A673 (cell line): ENCODE measurements at regions not wholly inside any gene's neighbourhood (a gene's known extent, or its start where the extent isn't known, plus 50 kb on each side); places are given as distances from the start of the nearest gene placed in this dataset.

Source experiments
- BruUV-seq: library from RNA; stranded (reverse); fragments of 400-500 nt; replicated peaks from 2 replicates; lab custom pipeline; 2021; lab: Mats Ljungman, UMichigan
- CTCF ChIA-PET: fragments of 300-600 bp; sonication (Branson Sonifier 250); formaldehyde crosslinking; loops from one replicate; lab custom pipeline; 2022; ENCODE audit warnings: antibody characterized with exemption; lab: Charles Lee
- POLR2A ChIA-PET: fragments of 300-600 bp; sonication (Branson Sonifier 250); formaldehyde crosslinking; loops from one replicate; lab custom pipeline; 2022; ENCODE audit warnings: antibody characterized with exemption; ENCODE audit not compliant: low non-redundant PET; lab: Charles Lee
- DNase-seq: peaks from one replicate; pipeline ENCODE4 v3.0.0-alpha.2; 2015; ENCODE audit warnings: low spot score
- H3K27ac ChIP-seq: fragments of 200-600 bp; sonication (generic); 2 replicates; pipeline ENCODE4 v1.5.1; 2016; ENCODE audit warnings: mixed run types, low read depth, mild to moderate bottlenecking, mixed read lengths, antibody characterized with exemption, low read length; ENCODE audit not compliant: poor library complexity, severe bottlenecking
- H3K27me3 ChIP-seq: fragments of 200-600 bp; sonication (generic); replicated peaks from 2 replicates; pipeline ENCODE4 v1.6.1; 2017; ENCODE audit warnings: mixed run types, low read depth, mild to moderate bottlenecking, mixed read lengths, antibody characterized with exemption, low read length; ENCODE audit not compliant: insufficient read depth, poor library complexity
- H3K36me3 ChIP-seq: fragments of 200-600 bp; sonication (generic); 2 replicates; pipeline ENCODE4 v1.6.1; 2016; ENCODE audit warnings: mixed run types, mild to moderate bottlenecking, mixed read lengths, antibody characterized with exemption, low read length; ENCODE audit not compliant: insufficient read depth, poor library complexity, severe bottlenecking
- H3K4me1 ChIP-seq: fragments of 200-600 bp; sonication (generic); 2 replicates; pipeline ENCODE4 v1.6.1; 2017; ENCODE audit warnings: mixed run types, mild to moderate bottlenecking, mixed read lengths, antibody characterized with exemption, low read length; ENCODE audit not compliant: insufficient read depth, poor library complexity, severe bottlenecking
- H3K4me3 ChIP-seq: fragments of 200-600 bp; sonication (generic); 2 replicates; pipeline ENCODE4 v1.5.1; 2016; ENCODE audit warnings: low read depth, mixed run types, mild to moderate bottlenecking, mixed read lengths, low read length; ENCODE audit not compliant: poor library complexity, severe bottlenecking
- H3K9me3 ChIP-seq: fragments of 200-600 bp; sonication (generic); 2 replicates; pipeline ENCODE4 v1.6.1; 2016; ENCODE audit warnings: mixed run types, low read depth, mild to moderate bottlenecking, mixed read lengths, antibody characterized with exemption, low read length; ENCODE audit not compliant: poor library complexity, severe bottlenecking
- CTCF ChIP-seq: fragments of 300-800, 200-600 bp; sonication (generic); conservative IDR thresholded peaks from 2 replicates; pipeline ENCODE4 v1.5.1; 2017; ENCODE audit warnings: low read depth, mild to moderate bottlenecking, antibody characterized with exemption, low read length, moderate library complexity, mixed read lengths
- EZH2 ChIP-seq: fragments of 200-600 bp; sonication (generic); IDR thresholded peaks from 2 replicates; pipeline ENCODE4 v1.6.1; 2017; ENCODE audit warnings: borderline replicate concordance, low read depth, mild to moderate bottlenecking, mixed read lengths, antibody characterized with exemption, low read length; ENCODE audit not compliant: poor library complexity, severe bottlenecking
- intact Hi-C: fragments of 100-400 bp; cut with micrococcal nuclease; formaldehyde crosslinking; loops from one replicate; pipeline ENCODE4 v1.10.0; 2022; ENCODE audit not compliant: unreplicated experiment

- Histone ChIP-seq H3K27ac (no peak overlapping the region), H3K27me3 (no peaks in the 10 kb centered on the region), H3K9me3 (no peaks in the 10 kb centered on the region), H3K4me1 (no peaks in the 10 kb centered on the region), H3K36me3 (no peaks in the 10 kb centered on the region), H3K4me3 (no peak overlapping the region)
- no peak for DNase-seq
- intact Hi-C loops, result no loop called here
- no TSS peak for BruUV-seq
- POLR2A ChIA-PET, result no interaction called here
- TF ChIP-seq CTCF (no peak), EZH2 (no peak)
- CTCF ChIA-PET, result no interaction called here
These were observed 1582.0 kb upstream of the PCDH20 start for GRCh38 chr13:62997696-62998095.

- Histone ChIP-seq H3K27ac (no peak overlapping the region), H3K27me3 (no peaks in the 10 kb centered on the region), H3K9me3 (no peaks in the 10 kb centered on the region), H3K36me3 (no peaks in the 10 kb centered on the region), H3K4me1 (no peaks in the 10 kb centered on the region), H3K4me3 (no peak overlapping the region)
- DNase-seq, result no peak
- CTCF ChIA-PET, result no interaction called here
- POLR2A ChIA-PET, result no interaction called here
- no TSS peak for BruUV-seq
- intact Hi-C loops, result no loop called here
- TF ChIP-seq CTCF (no peak), EZH2 (no peak)
These were observed 1581.5 kb upstream of the PCDH20 start for GRCh38 chr13:62997038-62997599.

DNA sequence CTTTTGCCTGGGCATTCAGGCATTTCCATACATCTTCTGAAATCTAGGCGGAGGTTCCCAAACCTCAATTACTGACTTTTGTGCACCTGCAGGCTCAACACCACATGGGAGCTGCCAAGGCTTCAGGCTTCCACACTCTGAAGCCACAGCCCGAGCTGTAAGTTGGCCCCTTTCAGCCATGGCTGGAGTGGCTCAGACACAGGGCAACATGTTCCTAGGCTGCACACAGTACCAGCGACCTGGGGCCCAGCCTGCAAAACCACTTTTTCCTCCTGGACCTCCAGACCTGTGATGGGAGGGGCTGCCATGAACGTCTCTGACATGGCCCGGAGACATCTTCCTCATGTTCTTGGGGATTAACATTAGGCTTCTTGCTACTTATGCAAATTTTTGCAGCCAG lies 1558.2 kb upstream of the PCDH20 start:
- Histone ChIP-seq H3K27me3 (no peaks in the 10 kb centered on the region), H3K27ac (no peak overlapping the region), H3K9me3 (peaks cover 4% of the 10 kb centered on the region), H3K36me3 (no peaks in the 10 kb centered on the region), H3K4me3 (no peak overlapping the region), H3K4me1 (no peaks in the 10 kb centered on the region)
- ChIA-PET POLR2A (no interaction called here), CTCF (no interaction called here)
- no TSS peak for BruUV-seq
- intact Hi-C loops, result no loop called here
- no peak for DNase-seq
- TF ChIP-seq CTCF (no peak), EZH2 (no peak)
